A549 (cell line): ENCODE measurements at regions not wholly inside any gene's neighbourhood (a gene's known extent, or its start where the extent isn't known, plus 50 kb on each side); places are given as distances from the start of the nearest gene placed in this dataset.

ENCODE experiments used
- ATAC-seq, 2 experiments: fragments of 200-7000 bp in 1 of 2; fragments of >200 bp in 1 of 2; cut with Nextera tagmentation in 1 of 2; cut with Tn5 transposase in 1 of 2; 3 replicates each; pipeline versions ENCODE4 v1.8.0 to v1.9.1; 2018 to 2020; ENCODE audit warnings: mild to moderate bottlenecking in 1 of 2, moderate library complexity in 1 of 2
- CTCF ChIA-PET: fragments of 300-600 bp; sonication (Branson Sonifier 250); formaldehyde crosslinking; extraction: SDS; loops from one replicate; lab custom pipeline; 2021; ENCODE audit warnings: antibody characterized with exemption, inconsistent platforms; lab: Yijun Ruan, JAX
- POLR2A ChIA-PET: fragments of 350-600 bp; formaldehyde crosslinking; extraction: SDS; loops from one replicate; lab custom pipeline; 2021; ENCODE audit warnings: antibody characterized with exemption, inconsistent platforms; lab: Yijun Ruan, JAX
- DNase-seq, 2 experiments: peaks; one replicate each; pipeline versions ENCODE4 v3.0.0 to v3.0.0-alpha.2; 2011 to 2016; ENCODE audit warnings: low read depth in 1 of 2, low spot score in 1 of 2
- FAIRE-seq: peaks from 2 replicates; lab custom pipeline; 2011; peaks lifted over from hg19 to GRCh38; lab: Jason Lieb, UNC
- H3K27ac ChIP-seq, 2 experiments: fragments of >200 bp; sonication (Bioruptor Twin); formaldehyde crosslinking; 3 replicates each; pipeline ENCODE4 v1.5.1; 2016 to 2017
- H3K4me1 ChIP-seq: fragments of >200 bp; sonication (Bioruptor Twin); formaldehyde crosslinking; 3 replicates; pipeline ENCODE4 v1.6.1; 2016
- H3K4me2 ChIP-seq: fragments of >200 bp; sonication (Bioruptor Twin); formaldehyde crosslinking; 3 replicates; pipeline ENCODE4 v1.6.1; 2016
- H3K4me3 ChIP-seq: fragments of >200 bp; sonication (Bioruptor Twin); formaldehyde crosslinking; 3 replicates; pipeline ENCODE4 v1.5.1; 2016
- H3K9me3 ChIP-seq: fragments of >200 bp; sonication (Bioruptor Twin); formaldehyde crosslinking; 3 replicates; pipeline ENCODE4 v1.6.1; 2016
- CBX2 ChIP-seq: fragments of 200-600 bp; sonication (generic); IDR thresholded peaks from 2 replicates; pipeline ENCODE4 v1.6.1; 2016; ENCODE audit warnings: low read depth, mild to moderate bottlenecking, borderline replicate concordance
- CBX8 ChIP-seq: fragments of 200-600 bp; sonication (generic); IDR thresholded peaks from 2 replicates; pipeline ENCODE4 v1.6.1; 2016
- CHD2 ChIP-seq: fragments of 150-350 bp; IDR thresholded peaks from 2 replicates; pipeline ENCODE4 v1.6.1; 2014; ENCODE audit warnings: low read length; ENCODE audit not compliant: partially characterized antibody
- CHD4 ChIP-seq: fragments of 200-600 bp; sonication (generic); IDR thresholded peaks from 2 replicates; pipeline ENCODE4 v1.6.1; 2016; ENCODE audit warnings: antibody characterized with exemption, mild to moderate bottlenecking, borderline replicate concordance
- FOSB ChIP-seq: fragments of 250-450 bp; sonication (Bioruptor Pico); IDR thresholded peaks from 2 replicates; pipeline ENCODE4 v1.5.0; 2020; ENCODE audit warnings: mild to moderate bottlenecking, moderate library complexity
- FOXS1 ChIP-seq: fragments of 250-450 bp; sonication (Bioruptor Pico); IDR thresholded peaks from 2 replicates; pipeline ENCODE4 v1.5.0; 2020; ENCODE audit warnings: mild to moderate bottlenecking, moderate library complexity
- GATA3 ChIP-seq: IDR thresholded peaks from 2 replicates; pipeline ENCODE4 v1.6.1; 2012; ENCODE audit warnings: borderline replicate concordance
- KDM1A ChIP-seq: fragments of 200-600 bp; sonication (generic); IDR thresholded peaks from 2 replicates; pipeline ENCODE4 v1.6.1; 2016; ENCODE audit warnings: low read depth, mild to moderate bottlenecking
- MAFK ChIP-seq: fragments of 450-650 bp; IDR thresholded peaks from 2 replicates; pipeline ENCODE4 v1.6.1; 2014; ENCODE audit not compliant: partially characterized antibody
- NFE2L2 ChIP-seq: fragments of 150-350 bp; conservative IDR thresholded peaks from 2 replicates; pipeline ENCODE4 v1.6.1; 2014; ENCODE audit warnings: low read length
- NPAS2 ChIP-seq: fragments of 250-450 bp; sonication (Bioruptor Pico); IDR thresholded peaks from 2 replicates; pipeline ENCODE4 v1.8.0; 2022; ENCODE audit warnings: mild to moderate bottlenecking, moderate library complexity, borderline replicate concordance
- POLR2A ChIP-seq: IDR thresholded peaks from 2 replicates; pipeline ENCODE4 v1.6.1; 2012; ENCODE audit warnings: mild to moderate bottlenecking, low read length
- POLR2AphosphoS2 ChIP-seq: conservative IDR thresholded peaks from 2 replicates; pipeline ENCODE4 v1.6.1; 2012; ENCODE audit warnings: low read length, improper control_type of control experiment, inconsistent platforms
- RAD21 ChIP-seq, 2 experiments: fragments of >200 bp in 1 of 2; sonication (Bioruptor Twin) in 1 of 2; formaldehyde crosslinking in 1 of 2; IDR thresholded peaks in 1 of 2; conservative IDR thresholded peaks in 1 of 2; 2 replicates in 1 of 2; 3 replicates in 1 of 2; pipeline ENCODE4 v1.6.1; 2012 to 2018; ENCODE audit warnings: inconsistent platforms in 1 of 2
- RCOR1 ChIP-seq: fragments of 150-350 bp; IDR thresholded peaks from 2 replicates; pipeline ENCODE4 v1.6.1; 2014; ENCODE audit warnings: antibody characterized with exemption, low read length, low read depth
- RNF2 ChIP-seq: fragments of 200-600 bp; sonication (generic); IDR thresholded peaks from 2 replicates; pipeline ENCODE4 v1.6.1; 2016; ENCODE audit warnings: low read depth, mild to moderate bottlenecking, antibody characterized with exemption, moderate library complexity, borderline replicate concordance
- SMC3 ChIP-seq: fragments of >200 bp; sonication (Bioruptor Twin); formaldehyde crosslinking; IDR thresholded peaks from 3 replicates; pipeline ENCODE4 v1.6.1; 2018; ENCODE audit warnings: inconsistent platforms
- TFCP2L1 ChIP-seq: fragments of 250-450 bp; sonication (Bioruptor Pico); IDR thresholded peaks from 2 replicates; pipeline ENCODE4 v1.5.0; 2021; ENCODE audit warnings: mild to moderate bottlenecking
- WGBS: methylation state at CpG from one replicate; pipeline ENCODE4 v1.1.6; 2017; ENCODE audit errors: missing lambda C conversion rate; 5-methylcytosine and 5-hydroxymethylcytosine counted together
- TF ChIP-seq, protein P1 (sequence below): IDR thresholded peaks from 2 replicates; pipeline ENCODE4 v1.6.1; 2012
- TF ChIP-seq, protein P2 (sequence below): IDR thresholded peaks from 2 replicates; pipeline ENCODE4 v1.6.1; 2012
- TF ChIP-seq, protein P3 (sequence below): fragments of 200-600 bp; sonication (generic); IDR thresholded peaks from 2 replicates; pipeline ENCODE4 v1.6.1; 2016; ENCODE audit warnings: antibody characterized with exemption, mild to moderate bottlenecking, moderate library complexity

DNA sequence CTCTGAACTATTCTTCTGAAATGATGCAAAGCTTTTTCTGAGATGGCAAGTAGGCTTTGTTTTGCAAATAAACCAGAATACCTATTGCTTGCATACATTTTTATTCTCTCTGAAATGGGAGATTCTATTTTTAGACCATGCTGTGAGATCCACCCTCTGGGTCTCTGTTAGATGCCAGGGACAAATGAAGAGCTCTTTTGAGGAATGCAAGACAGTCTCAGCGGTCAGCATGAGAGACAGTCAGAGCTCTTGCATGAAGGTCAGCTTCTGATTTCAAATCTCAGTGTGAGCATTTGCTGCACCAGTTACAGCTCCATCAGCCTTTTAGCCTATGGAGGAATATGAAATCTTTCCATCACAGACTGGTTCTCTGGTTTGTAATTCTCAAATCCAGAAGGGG, 429.9 kb upstream of the KLF6 start (continued):
- no peak for TF ChIP-seq CBX8
- no peak for TF ChIP-seq RNF2

DNA sequence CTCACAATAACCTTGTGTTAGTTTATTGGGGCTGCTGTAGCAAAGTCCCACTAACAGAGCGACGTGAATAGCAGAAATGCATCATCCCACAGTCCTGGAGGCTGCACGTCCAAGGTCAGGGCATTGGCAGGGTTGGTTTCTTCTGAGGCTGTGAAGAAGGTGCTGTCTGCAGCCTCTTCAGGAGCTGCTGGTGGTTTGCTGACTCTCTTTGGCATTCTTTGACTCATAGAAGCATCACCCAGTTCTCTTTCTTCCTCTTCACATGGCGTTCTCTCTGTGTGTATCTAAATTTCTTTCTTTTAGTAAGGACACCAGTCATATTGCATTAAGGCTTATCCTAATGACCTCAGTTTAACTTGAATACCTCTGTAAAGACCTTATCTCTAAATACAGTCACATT, 428.4 kb upstream of the KLF6 start:
- ChIA-PET CTCF (no interaction called here), POLR2A (no interaction called here)
- FAIRE-seq (no peak), ATAC-seq (no peak), DNase-seq (no peak)
- Histone ChIP-seq H3K27ac (no peak overlapping the region), H3K9me3 (no peaks in the 10 kb centered on the region), H3K4me3 (no peak overlapping the region), H3K4me2 (no peak overlapping the region), H3K4me1 (no peaks in the 10 kb centered on the region)
- no peak for TF ChIP-seq KDM1A
- TF ChIP-seq FOXS1, result no peak
- no peak for TF ChIP-seq POLR2A
- TF ChIP-seq, protein P1, sequence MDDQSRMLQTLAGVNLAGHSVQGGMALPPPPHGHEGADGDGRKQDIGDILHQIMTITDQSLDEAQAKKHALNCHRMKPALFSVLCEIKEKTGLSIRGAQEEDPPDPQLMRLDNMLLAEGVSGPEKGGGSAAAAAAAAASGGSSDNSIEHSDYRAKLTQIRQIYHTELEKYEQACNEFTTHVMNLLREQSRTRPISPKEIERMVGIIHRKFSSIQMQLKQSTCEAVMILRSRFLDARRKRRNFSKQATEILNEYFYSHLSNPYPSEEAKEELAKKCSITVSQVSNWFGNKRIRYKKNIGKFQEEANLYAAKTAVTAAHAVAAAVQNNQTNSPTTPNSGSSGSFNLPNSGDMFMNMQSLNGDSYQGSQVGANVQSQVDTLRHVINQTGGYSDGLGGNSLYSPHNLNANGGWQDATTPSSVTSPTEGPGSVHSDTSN, result no peak
- no peak for TF ChIP-seq GATA3
- no peak for TF ChIP-seq RCOR1
- no peak for TF ChIP-seq CBX2
- TF ChIP-seq RNF2, result no peak
- TF ChIP-seq RAD21 (conservative IDR thresholded peaks at IDR 0.05 in 1 of 2, IDR thresholded peaks at IDR 0.05 in 1 of 2), result no peak
- TF ChIP-seq POLR2AphosphoS2, result no peak
- TF ChIP-seq NFE2L2, result no peak
- TF ChIP-seq, protein P2, sequence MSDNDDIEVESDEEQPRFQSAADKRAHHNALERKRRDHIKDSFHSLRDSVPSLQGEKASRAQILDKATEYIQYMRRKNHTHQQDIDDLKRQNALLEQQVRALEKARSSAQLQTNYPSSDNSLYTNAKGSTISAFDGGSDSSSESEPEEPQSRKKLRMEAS, result no peak
- no peak for TF ChIP-seq CHD2
- TF ChIP-seq TFCP2L1 (CRISPR knock-in tag), result no peak
- TF ChIP-seq MAFK, result no peak
- TF ChIP-seq FOSB (CRISPR knock-in tag), result no peak
- TF ChIP-seq, protein P3, sequence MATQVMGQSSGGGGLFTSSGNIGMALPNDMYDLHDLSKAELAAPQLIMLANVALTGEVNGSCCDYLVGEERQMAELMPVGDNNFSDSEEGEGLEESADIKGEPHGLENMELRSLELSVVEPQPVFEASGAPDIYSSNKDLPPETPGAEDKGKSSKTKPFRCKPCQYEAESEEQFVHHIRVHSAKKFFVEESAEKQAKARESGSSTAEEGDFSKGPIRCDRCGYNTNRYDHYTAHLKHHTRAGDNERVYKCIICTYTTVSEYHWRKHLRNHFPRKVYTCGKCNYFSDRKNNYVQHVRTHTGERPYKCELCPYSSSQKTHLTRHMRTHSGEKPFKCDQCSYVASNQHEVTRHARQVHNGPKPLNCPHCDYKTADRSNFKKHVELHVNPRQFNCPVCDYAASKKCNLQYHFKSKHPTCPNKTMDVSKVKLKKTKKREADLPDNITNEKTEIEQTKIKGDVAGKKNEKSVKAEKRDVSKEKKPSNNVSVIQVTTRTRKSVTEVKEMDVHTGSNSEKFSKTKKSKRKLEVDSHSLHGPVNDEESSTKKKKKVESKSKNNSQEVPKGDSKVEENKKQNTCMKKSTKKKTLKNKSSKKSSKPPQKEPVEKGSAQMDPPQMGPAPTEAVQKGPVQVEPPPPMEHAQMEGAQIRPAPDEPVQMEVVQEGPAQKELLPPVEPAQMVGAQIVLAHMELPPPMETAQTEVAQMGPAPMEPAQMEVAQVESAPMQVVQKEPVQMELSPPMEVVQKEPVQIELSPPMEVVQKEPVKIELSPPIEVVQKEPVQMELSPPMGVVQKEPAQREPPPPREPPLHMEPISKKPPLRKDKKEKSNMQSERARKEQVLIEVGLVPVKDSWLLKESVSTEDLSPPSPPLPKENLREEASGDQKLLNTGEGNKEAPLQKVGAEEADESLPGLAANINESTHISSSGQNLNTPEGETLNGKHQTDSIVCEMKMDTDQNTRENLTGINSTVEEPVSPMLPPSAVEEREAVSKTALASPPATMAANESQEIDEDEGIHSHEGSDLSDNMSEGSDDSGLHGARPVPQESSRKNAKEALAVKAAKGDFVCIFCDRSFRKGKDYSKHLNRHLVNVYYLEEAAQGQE, result no peak
- TF ChIP-seq SMC3, result no peak
- no peak for TF ChIP-seq CHD4
- WGBS, result 65% methylated on average over 4 of the region's 4 CpGs

DNA sequence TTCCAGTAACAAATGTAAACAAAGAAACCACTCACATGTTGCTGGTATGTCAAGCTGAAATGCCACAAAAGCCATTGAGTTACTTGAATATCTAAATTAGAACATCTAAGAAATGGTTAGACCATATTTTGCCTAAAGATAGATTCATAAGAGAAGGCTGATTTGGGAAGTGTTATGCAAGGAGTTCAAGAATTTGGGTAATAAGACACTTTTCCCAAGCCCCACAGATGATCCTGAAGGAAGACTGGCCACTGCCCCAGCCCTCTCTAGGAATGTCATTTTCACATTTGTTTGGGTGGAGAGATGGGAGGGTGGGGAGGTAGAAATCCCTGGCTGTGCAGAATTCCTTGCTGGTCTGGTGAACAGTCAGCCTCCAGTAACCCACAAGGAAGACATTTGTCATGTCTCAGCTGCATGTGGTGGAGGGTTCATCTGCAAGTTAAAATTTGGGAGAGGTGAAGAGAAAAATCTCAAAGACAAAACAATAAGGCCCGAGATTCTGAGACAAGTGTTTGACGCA, 427.2 kb upstream of the KLF6 start:
- ATAC-seq, result no peak
- no peak for DNase-seq

More for the DNA sequence above, 427.2 kb upstream of the KLF6 start:
- no peak for FAIRE-seq
- TF ChIP-seq NPAS2 (CRISPR knock-in tag), result no peak
- no peak overlapping the region for H3K4me3 ChIP-seq
- no peaks in the 10 kb centered on the region for H3K4me1 ChIP-seq
- H3K4me2 ChIP-seq, result no peak overlapping the region
- CTCF ChIA-PET, result no interaction called here
- POLR2A ChIA-PET, result no interaction called here
- no peaks in the 10 kb centered on the region for H3K9me3 ChIP-seq
- WGBS, result 63% methylated on average over 2 of the region's 2 CpGs
- no peak overlapping the region for H3K27ac ChIP-seq
